ENCODE measurements at regions not wholly inside any gene's neighbourhood (a gene's known extent, or its start where the extent isn't known, plus 50 kb on each side); places are given as distances from the start of the nearest gene placed in this dataset.

DNA sequence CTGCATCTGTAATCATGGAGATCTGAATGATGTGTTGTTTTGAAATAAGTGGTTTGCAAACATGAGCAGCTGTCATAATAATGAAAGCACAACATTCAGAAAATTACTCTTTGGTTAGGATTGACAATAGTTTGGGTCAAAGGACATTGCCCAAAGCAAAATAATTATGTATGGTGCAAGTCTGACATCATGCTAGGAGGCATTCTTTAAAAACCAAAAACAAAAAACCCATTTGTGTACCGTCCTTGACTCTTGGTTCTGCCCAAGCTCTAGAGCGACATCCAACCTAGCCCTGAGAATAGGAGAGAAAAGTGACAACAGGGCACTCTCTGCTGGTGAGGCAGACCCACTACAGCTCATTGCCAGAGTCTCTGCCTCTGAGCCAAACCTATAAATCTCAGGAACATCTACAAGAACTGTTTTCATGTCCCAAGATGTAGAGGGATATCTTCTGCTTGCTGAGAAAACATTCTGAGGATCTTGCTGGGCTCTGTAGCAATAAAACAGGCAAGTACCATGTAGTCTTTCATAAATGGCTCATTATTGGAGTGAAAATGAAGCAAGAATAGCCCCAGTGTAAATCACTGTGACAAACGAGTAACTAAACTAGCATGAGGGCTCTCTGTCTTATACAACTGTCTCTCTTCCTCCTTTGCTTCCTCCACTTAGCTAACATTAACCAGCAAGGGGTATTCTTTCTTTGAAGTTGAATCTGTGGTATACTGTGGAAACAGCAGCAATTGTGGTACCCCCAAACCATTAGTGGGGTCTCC lies 266.8 kb upstream of the CXCR4 start:
- DNase-seq: peak in 1 of 6 donors; percentile 19
- WGBS, 2 donors: 15 to 20% methylated on average over 3 of the region's 3 CpGs
- Histone ChIP-seq H3K4me3 (no peak overlapping the region), H3K9me3 (no peaks in the 10 kb centered on the region), H3K27me3 (no peaks in the 10 kb centered on the region), H3K27ac (no peak overlapping the region), H3K36me3 (no peaks in the 10 kb centered on the region), H3K4me1 (no peaks in the 10 kb centered on the region)
- TF ChIP-seq, protein P1, sequence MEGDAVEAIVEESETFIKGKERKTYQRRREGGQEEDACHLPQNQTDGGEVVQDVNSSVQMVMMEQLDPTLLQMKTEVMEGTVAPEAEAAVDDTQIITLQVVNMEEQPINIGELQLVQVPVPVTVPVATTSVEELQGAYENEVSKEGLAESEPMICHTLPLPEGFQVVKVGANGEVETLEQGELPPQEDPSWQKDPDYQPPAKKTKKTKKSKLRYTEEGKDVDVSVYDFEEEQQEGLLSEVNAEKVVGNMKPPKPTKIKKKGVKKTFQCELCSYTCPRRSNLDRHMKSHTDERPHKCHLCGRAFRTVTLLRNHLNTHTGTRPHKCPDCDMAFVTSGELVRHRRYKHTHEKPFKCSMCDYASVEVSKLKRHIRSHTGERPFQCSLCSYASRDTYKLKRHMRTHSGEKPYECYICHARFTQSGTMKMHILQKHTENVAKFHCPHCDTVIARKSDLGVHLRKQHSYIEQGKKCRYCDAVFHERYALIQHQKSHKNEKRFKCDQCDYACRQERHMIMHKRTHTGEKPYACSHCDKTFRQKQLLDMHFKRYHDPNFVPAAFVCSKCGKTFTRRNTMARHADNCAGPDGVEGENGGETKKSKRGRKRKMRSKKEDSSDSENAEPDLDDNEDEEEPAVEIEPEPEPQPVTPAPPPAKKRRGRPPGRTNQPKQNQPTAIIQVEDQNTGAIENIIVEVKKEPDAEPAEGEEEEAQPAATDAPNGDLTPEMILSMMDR (IDR thresholded peaks at IDR 0.05): peak in 2 of 4 donors; percentile 18
- ATAC-seq: peak in 3 of 4 donors; percentile 82 to 86 (median 84)
- no peak for FAIRE-seq
- intact Hi-C loops (cut with DNase I): loop anchor here in 2 of 3 donors (5.0 to 10.0 kb wide), 2 partner anchors 470 to 472 kb away; no protein-coding TSS in a partner anchor

DNA sequence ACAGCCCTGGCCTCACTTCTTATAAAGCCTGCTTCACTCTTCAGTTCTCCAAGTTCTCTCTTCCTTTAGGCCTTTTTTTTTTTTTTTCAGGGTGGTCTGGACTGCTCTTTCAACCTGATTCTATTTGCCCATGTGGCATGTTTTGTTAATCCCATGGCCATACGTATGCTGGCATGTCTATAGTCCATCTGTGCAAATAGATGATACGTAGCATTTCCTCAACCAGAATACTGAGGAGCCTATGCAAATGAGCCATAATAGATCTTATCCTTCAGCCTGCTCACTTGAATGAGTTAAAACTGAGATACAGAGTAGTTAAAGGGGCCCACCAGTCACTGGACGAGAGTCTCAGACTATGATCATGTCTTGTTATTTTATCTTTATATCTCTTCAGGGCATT lies 265.2 kb upstream of the CXCR4 start:
- 73 to 78% methylated on average over 3 of the region's 3 CpGs for WGBS, 2 donors
- DNase-seq (no peak), FAIRE-seq (no peak), ATAC-seq (no peak)
- H3K27ac ChIP-seq: no peak overlapping the region
- H3K9me3 ChIP-seq: no peaks in the 10 kb centered on the region
- H3K27me3 ChIP-seq: no peaks in the 10 kb centered on the region
- no peaks in the 10 kb centered on the region for H3K4me1 ChIP-seq
- intact Hi-C loops (cut with DNase I): loop anchor here in 1 of 3 donors (10.0 kb wide), 1 partner anchor 468 kb away; no protein-coding TSS in a partner anchor
- H3K4me3 ChIP-seq: no peak overlapping the region
- H3K36me3 ChIP-seq: no peaks in the 10 kb centered on the region
- TF ChIP-seq, protein P1 (IDR thresholded peaks at IDR 0.05): no peak

DNA sequence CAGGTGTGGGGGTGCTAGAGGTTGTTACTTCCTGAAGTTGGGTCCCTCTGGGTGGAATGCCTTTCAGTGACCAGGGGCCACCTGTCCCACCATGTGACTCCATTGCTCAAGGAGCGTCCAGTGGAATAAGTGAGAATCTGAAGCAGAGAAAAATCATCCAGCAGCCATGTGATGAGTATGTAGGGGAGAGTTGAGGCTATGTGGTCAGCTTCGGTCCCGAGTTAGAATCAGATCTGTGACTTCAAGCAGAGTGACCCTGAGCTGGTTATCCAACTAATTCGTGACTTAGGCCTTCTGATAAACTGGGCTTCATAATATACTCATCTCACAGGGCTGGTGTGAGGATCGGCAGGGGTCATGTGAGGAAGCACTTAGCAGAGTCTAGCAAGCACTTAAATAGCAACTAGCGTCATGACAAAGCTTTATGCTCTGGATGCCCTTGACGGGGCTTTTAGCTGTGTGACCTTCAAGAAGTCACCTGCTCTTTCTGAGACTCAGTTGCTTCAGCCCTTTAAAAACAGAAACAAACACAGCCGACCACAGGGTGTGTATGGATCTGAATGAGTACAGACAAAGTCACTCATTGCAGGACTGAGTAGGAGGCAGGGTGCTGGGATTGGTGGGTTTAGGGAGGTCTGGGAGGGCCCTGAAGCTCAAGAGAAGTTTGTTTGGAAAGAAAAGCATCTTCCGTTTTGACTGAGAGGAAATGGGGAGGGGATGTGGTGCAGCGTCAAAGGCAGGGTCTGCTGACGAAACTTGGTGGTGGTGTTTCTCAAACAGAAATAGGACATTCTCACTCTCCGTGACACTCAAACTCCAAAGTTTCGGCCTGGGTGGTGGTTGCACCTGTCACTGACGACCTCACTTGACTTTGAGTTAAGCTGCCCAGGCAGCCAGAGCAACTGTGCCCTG lies 264.0 kb upstream of the CXCR4 start:
- ATAC-seq (peak in 1 of 4 donors; percentile 38), DNase-seq (peak in 1 of 6 donors; percentile 22), FAIRE-seq (no peak)
- Histone ChIP-seq H3K4me3 (no peak overlapping the region), H3K4me1 (no peaks in the 10 kb centered on the region), H3K27me3 (no peaks in the 10 kb centered on the region), H3K9me3 (no peaks in the 10 kb centered on the region), H3K27ac (no peak overlapping the region), H3K36me3 (no peaks in the 10 kb centered on the region)
- intact Hi-C loops (cut with DNase I): loop anchor here in 1 of 3 donors (10.0 kb wide), 1 partner anchor 467 kb away; no protein-coding TSS in a partner anchor
- 61 to 62% methylated on average over 14 of the region's 14 CpGs for WGBS, 2 donors
- TF ChIP-seq, protein P1 (IDR thresholded peaks at IDR 0.05): no peak

DNA sequence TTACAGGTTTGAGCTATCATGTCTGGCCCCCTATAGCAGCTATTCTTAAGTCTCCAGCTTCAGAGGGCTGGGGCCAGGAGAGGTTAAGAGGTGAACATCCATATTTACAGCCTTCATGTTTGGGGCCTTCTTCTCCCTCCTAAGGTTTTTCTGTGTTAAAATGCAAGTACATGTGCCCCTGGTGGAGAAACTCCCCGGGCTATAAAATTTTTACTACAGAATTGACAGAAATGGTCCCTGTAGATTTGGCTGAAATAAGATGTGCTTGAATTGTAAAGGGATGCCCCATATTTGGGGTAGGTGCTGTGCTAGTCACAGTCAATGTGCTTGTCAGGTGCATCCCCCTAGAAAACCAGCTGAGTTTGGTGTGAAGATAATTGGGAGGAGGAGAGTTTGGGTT lies 263.3 kb upstream of the CXCR4 start:
- no peaks in the 10 kb centered on the region for H3K4me1 ChIP-seq
- H3K36me3 ChIP-seq: no peaks in the 10 kb centered on the region
- H3K27me3 ChIP-seq: no peaks in the 10 kb centered on the region
- ATAC-seq (no peak), FAIRE-seq (no peak), DNase-seq (no peak)
- no peak overlapping the region for H3K27ac ChIP-seq
- WGBS, 2 donors: 77 to 85% methylated on average over 1 of the region's 1 CpG
- TF ChIP-seq, protein P1 (IDR thresholded peaks at IDR 0.05): no peak
- no peaks in the 10 kb centered on the region for H3K9me3 ChIP-seq
- no peak overlapping the region for H3K4me3 ChIP-seq
- intact Hi-C loops (cut with DNase I): loop anchor here in 1 of 3 donors (10.0 kb wide), 1 partner anchor 466 kb away; no protein-coding TSS in a partner anchor
